ENCODE measurements at regions not wholly inside any gene's neighbourhood (a gene's known extent, or its start where the extent isn't known, plus 50 kb on each side); places are given as distances from the start of the nearest gene placed in this dataset.

GRCh38 chr1:105997516-105997915 is 1059.0 kb upstream of the PRMT6 start:
- TF ChIP-seq CTCF (IDR thresholded peaks at IDR 0.05; ENCODE audit: unreplicated experiment in 3 of 3), result no peak
- Mint-ChIP-seq H3K27me3 (ENCODE audit: low read depth) (no peaks in the 10 kb centered on the region), H3K36me3 (ENCODE audit: low read depth) (no peaks in the 10 kb centered on the region), H3K9me3 (no peaks in the 10 kb centered on the region), H3K4me1 (no peaks in the 10 kb centered on the region), H3K27ac (no peak overlapping the region), H3K4me3 (no peak overlapping the region)

- no peak overlapping the region for H3K27ac Mint-ChIP-seq
- no peaks in the 10 kb centered on the region for H3K36me3 Mint-ChIP-seq (ENCODE audit: low read depth)
- no peaks in the 10 kb centered on the region for H3K27me3 Mint-ChIP-seq (ENCODE audit: low read depth)
- no peak overlapping the region for H3K4me3 Mint-ChIP-seq
- no peaks in the 10 kb centered on the region for H3K4me1 Mint-ChIP-seq
- no peaks in the 10 kb centered on the region for H3K9me3 Mint-ChIP-seq
- TF ChIP-seq CTCF (IDR thresholded peaks at IDR 0.05; ENCODE audit: unreplicated experiment in 3 of 3), result peak; percentile 52 to 71 (median 59)
These were observed 1034.1 kb upstream of the PRMT6 start for GRCh38 chr1:106022312-106022902.

- Mint-ChIP-seq H3K27ac (no peak overlapping the region), H3K9me3 (no peaks in the 10 kb centered on the region), H3K4me1 (no peaks in the 10 kb centered on the region), H3K4me3 (no peak overlapping the region), H3K36me3 (ENCODE audit: low read depth) (no peaks in the 10 kb centered on the region), H3K27me3 (ENCODE audit: low read depth) (no peaks in the 10 kb centered on the region)
- no peak for TF ChIP-seq CTCF (IDR thresholded peaks at IDR 0.05; ENCODE audit: unreplicated experiment in 3 of 3)
These were observed 1028.6 kb upstream of the PRMT6 start for GRCh38 chr1:106027871-106028270.

- H3K4me1 Mint-ChIP-seq, result no peaks in the 10 kb centered on the region
- no peak for TF ChIP-seq CTCF (IDR thresholded peaks at IDR 0.05; ENCODE audit: unreplicated experiment in 3 of 3)
- H3K4me3 Mint-ChIP-seq, result no peak overlapping the region
- H3K27me3 Mint-ChIP-seq (ENCODE audit: low read depth), result no peaks in the 10 kb centered on the region
- no peaks in the 10 kb centered on the region for H3K36me3 Mint-ChIP-seq (ENCODE audit: low read depth)
- peaks cover 6% of the 10 kb centered on the region for H3K9me3 Mint-ChIP-seq
- no peak overlapping the region for H3K27ac Mint-ChIP-seq
These were observed 1018.9 kb upstream of the PRMT6 start for GRCh38 chr1:106037526-106037925.

- Mint-ChIP-seq H3K4me3 (no peak overlapping the region), H3K27ac (no peak overlapping the region), H3K27me3 (ENCODE audit: low read depth) (no peaks in the 10 kb centered on the region), H3K36me3 (ENCODE audit: low read depth) (no peaks in the 10 kb centered on the region), H3K4me1 (no peaks in the 10 kb centered on the region), H3K9me3 (peaks cover 9% of the 10 kb centered on the region)
- TF ChIP-seq CTCF (IDR thresholded peaks at IDR 0.05; ENCODE audit: unreplicated experiment in 3 of 3), result peak in 1 of 3 experiments; percentile 11
These were observed 1018.2 kb upstream of the PRMT6 start for GRCh38 chr1:106038260-106038659.

GRCh38 chr1:106043971-106044370 is 1012.5 kb upstream of the PRMT6 start:
- Mint-ChIP-seq H3K27ac (no peak overlapping the region), H3K36me3 (ENCODE audit: low read depth) (no peaks in the 10 kb centered on the region), H3K27me3 (ENCODE audit: low read depth) (no peaks in the 10 kb centered on the region), H3K4me1 (no peaks in the 10 kb centered on the region), H3K9me3 (peaks cover 9% of the 10 kb centered on the region), H3K4me3 (no peak overlapping the region)
- TF ChIP-seq CTCF (IDR thresholded peaks at IDR 0.05; ENCODE audit: unreplicated experiment in 3 of 3), result no peak
